ENCODE measurements at regions not wholly inside any gene's neighbourhood (a gene's known extent, or its start where the extent isn't known, plus 50 kb on each side); places are given as distances from the start of the nearest gene placed in this dataset.

- no peak for TF ChIP-seq POLR2A (IDR thresholded peaks at IDR 0.05; ENCODE audit: low read depth, low read length)
- TF ChIP-seq POLR2AphosphoS5 (IDR thresholded peaks at IDR 0.05; ENCODE audit: low read depth, low read length): no peak
Measured at GRCh38 chr3:194827486-194827885, 141.8 kb downstream of the FAM43A start.
